Activated CD4-positive, alpha-beta T cell treated with anti-CD3 and anti-CD28 coated beads, Interleukin-2, amount 10 ng/mL, durations not matched to agents 24 days and 14 days (primary cell): ENCODE measurements at regions not wholly inside any gene's neighbourhood (a gene's known extent, or its start where the extent isn't known, plus 50 kb on each side); places are given as distances from the start of the nearest gene placed in this dataset.
"Not testable (repeated sequence)": the region's sequence is repeated elsewhere in the genome, so short reads cannot be mapped to it uniquely, and the experiment has no call there.

Experiments
- DNase-seq: peaks from one replicate; pipeline ENCODE4 v3.0.0; 2022
- H3K27ac Mint-ChIP-seq: one replicate; pipeline ENCODE4 v1.8.0; 2022; ENCODE audit warnings: mild to moderate bottlenecking, mixed read lengths
- H3K27me3 Mint-ChIP-seq: one replicate; pipeline ENCODE4 v1.8.0; 2022; ENCODE audit warnings: mixed read lengths
- H3K36me3 Mint-ChIP-seq: one replicate; pipeline ENCODE4 v1.8.0; 2022; ENCODE audit warnings: low read depth, mild to moderate bottlenecking, mixed read lengths
- H3K4me1 Mint-ChIP-seq: one replicate; pipeline ENCODE4 v1.8.0; 2021; ENCODE audit warnings: mixed read lengths
- H3K4me3 Mint-ChIP-seq: one replicate; pipeline ENCODE4 v1.8.0; 2022; ENCODE audit warnings: mild to moderate bottlenecking, moderate library complexity, mixed read lengths
- H3K9me3 Mint-ChIP-seq: one replicate; pipeline ENCODE4 v1.8.0; 2021; ENCODE audit warnings: mixed read lengths
- intact Hi-C: fragments of 100-400 bp; cut with micrococcal nuclease; formaldehyde crosslinking; loops from one replicate; pipeline ENCODE4 v1.15.1; 2023

DNA sequence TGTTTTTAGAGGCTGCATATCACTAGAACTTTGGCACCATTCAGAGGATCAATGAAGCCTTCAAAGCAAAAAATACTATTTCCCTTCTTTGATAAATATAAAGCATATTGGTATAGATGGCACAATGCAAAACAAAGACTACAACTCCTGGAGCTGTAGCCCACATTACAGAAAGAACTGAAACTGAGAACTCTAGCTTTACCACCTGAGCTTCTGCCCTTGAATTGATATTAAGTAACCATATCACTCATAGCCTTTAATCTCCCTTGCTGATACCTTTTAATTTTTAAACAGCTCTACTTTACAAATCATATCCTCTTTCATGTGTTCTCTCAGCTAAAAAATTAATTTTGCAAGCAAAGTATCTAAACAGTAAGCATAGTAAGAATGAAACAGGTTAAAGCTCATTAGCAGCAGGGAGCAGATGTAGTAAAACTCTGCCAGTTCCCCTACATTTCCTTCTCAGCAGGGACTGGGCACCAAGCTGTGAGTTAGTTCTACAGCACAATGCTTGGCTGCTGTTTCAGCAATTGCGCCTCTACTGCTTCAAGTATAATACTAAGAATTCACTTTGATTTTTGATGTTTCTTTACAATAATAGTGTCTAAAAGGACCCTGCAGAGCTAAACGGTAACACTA, 97.9 kb upstream of the NANOGP8 start:
- DNase-seq = no peak
- Mint-ChIP-seq H3K27ac (no peak overlapping the region), H3K4me3 (no peak overlapping the region), H3K9me3 (no peaks in the 10 kb centered on the region), H3K4me1 (peaks cover 2% of the 10 kb centered on the region), H3K27me3 (no peaks in the 10 kb centered on the region), H3K36me3 (no peaks in the 10 kb centered on the region)
- intact Hi-C loops = no loop called here

DNA sequence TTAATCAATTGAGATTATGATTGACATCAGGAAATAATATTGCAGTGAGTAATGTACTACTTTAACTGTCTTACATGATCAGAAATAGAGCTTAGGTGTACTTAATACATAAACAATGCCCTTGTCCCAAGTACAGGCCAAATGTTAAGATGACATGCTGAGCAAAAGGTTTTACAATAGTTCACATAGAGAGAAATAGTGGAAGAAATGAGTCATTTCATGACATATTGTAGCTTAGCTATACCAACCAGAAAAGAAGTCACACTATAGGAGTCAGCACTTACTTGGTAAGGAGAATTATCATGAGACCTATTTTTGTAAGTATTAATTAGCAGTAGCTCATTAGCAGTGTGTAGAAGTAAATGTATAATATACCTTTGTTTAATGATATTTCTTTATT, 96.4 kb upstream of the NANOGP8 start:
- Mint-ChIP-seq H3K9me3 (no peaks in the 10 kb centered on the region), H3K4me3 (no peak overlapping the region), H3K4me1 (peaks cover 2% of the 10 kb centered on the region), H3K36me3 (no peaks in the 10 kb centered on the region), H3K27me3 (no peaks in the 10 kb centered on the region), H3K27ac (no peak overlapping the region)
- no peak for DNase-seq
- intact Hi-C loops = no loop called here

DNA sequence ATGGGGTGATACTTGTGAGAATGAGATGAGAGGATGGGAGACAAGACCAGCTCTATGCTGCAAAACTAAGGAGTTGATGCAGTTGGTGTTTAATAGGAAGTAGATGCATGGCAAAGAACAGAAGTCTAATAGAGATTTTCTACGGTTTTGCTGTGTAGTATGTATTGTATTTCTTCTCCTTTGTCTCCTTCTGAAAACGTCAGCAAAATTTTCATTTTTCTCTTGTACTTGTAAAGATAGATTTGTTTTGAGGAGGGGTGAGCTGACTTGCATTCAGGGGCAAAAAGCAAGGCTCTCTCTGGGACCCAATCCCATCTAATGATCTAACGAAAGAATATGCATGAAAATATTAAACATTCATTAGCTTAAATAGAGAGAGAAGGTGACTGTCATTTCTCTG, 94.6 kb upstream of the NANOGP8 start:
- no peak overlapping the region for H3K4me3 Mint-ChIP-seq
- no peaks in the 10 kb centered on the region for H3K36me3 Mint-ChIP-seq
- DNase-seq = no peak
- peaks cover 2% of the 10 kb centered on the region for H3K4me1 Mint-ChIP-seq
- intact Hi-C loops = no loop called here
- H3K9me3 Mint-ChIP-seq = no peaks in the 10 kb centered on the region
- no peaks in the 10 kb centered on the region for H3K27me3 Mint-ChIP-seq
- no peak overlapping the region for H3K27ac Mint-ChIP-seq

GRCh38 chr15:35178186-35178585, 93.1 kb upstream of the NANOGP8 start:
- DNase-seq, intact Hi-C loops, H3K9me3 Mint-ChIP-seq, H3K36me3 Mint-ChIP-seq, H3K27ac Mint-ChIP-seq, H3K27me3 Mint-ChIP-seq, H3K4me1 Mint-ChIP-seq, H3K4me3 Mint-ChIP-seq: not testable (repeated sequence)

- intact Hi-C loops = no loop called here
- no peak for DNase-seq
- Mint-ChIP-seq H3K27ac (no peak overlapping the region), H3K4me1 (no peaks in the 10 kb centered on the region), H3K27me3 (no peaks in the 10 kb centered on the region), H3K36me3 (no peaks in the 10 kb centered on the region), H3K9me3 (no peaks in the 10 kb centered on the region), H3K4me3 (no peak overlapping the region)
These were observed 89.9 kb upstream of the NANOGP8 start for GRCh38 chr15:35174948-35175347.

GRCh38 chr15:35173444-35174118, 88.5 kb upstream of the NANOGP8 start:
- no peak for DNase-seq
- Mint-ChIP-seq H3K9me3 (no peaks in the 10 kb centered on the region), H3K4me3 (no peak overlapping the region), H3K4me1 (no peaks in the 10 kb centered on the region), H3K27me3 (no peaks in the 10 kb centered on the region), H3K36me3 (no peaks in the 10 kb centered on the region), H3K27ac (no peak overlapping the region)
- intact Hi-C loops = no loop called here

DNA sequence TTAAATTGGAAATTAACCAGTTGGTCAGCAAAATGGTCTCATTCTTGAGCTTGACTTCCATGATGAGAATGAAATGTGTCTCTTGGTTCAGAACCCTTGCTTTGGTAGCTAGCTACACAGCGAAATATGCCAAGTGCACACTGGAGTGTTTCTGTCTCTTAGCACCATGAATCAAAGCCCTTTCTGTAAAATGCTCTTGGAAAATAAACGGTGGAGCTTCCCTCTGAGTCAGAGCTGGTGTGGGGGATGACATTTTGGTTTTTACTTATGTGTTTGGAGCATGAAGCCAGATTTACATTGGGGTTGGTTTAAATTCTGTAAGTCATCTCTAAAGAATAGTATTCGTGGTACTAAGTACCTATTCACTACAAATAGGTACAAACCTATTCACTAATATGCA, 85.1 kb upstream of the NANOGP8 start:
- no peaks in the 10 kb centered on the region for H3K9me3 Mint-ChIP-seq
- H3K36me3 Mint-ChIP-seq = no peaks in the 10 kb centered on the region
- no peak for DNase-seq
- no peak overlapping the region for H3K4me3 Mint-ChIP-seq
- no peak overlapping the region for H3K27ac Mint-ChIP-seq
- intact Hi-C loops = no loop called here
- no peaks in the 10 kb centered on the region for H3K27me3 Mint-ChIP-seq
- H3K4me1 Mint-ChIP-seq = no peaks in the 10 kb centered on the region

GRCh38 chr15:35168464-35168863, 83.4 kb upstream of the NANOGP8 start:
- H3K27me3 Mint-ChIP-seq = no peaks in the 10 kb centered on the region
- H3K36me3 Mint-ChIP-seq = no peaks in the 10 kb centered on the region
- DNase-seq = no peak
- H3K4me3 Mint-ChIP-seq = no peak overlapping the region
- intact Hi-C loops = no loop called here
- H3K4me1 Mint-ChIP-seq = no peaks in the 10 kb centered on the region
- no peak overlapping the region for H3K27ac Mint-ChIP-seq
- H3K9me3 Mint-ChIP-seq = no peaks in the 10 kb centered on the region

- H3K4me1 Mint-ChIP-seq = no peaks in the 10 kb centered on the region
- no peaks in the 10 kb centered on the region for H3K27me3 Mint-ChIP-seq
- intact Hi-C loops = no loop called here
- H3K4me3 Mint-ChIP-seq = no peak overlapping the region
- H3K36me3 Mint-ChIP-seq = no peaks in the 10 kb centered on the region
- no peak overlapping the region for H3K27ac Mint-ChIP-seq
- DNase-seq = no peak
- H3K9me3 Mint-ChIP-seq = no peaks in the 10 kb centered on the region
These were observed 82.6 kb upstream of the NANOGP8 start for GRCh38 chr15:35167675-35168074.

DNA sequence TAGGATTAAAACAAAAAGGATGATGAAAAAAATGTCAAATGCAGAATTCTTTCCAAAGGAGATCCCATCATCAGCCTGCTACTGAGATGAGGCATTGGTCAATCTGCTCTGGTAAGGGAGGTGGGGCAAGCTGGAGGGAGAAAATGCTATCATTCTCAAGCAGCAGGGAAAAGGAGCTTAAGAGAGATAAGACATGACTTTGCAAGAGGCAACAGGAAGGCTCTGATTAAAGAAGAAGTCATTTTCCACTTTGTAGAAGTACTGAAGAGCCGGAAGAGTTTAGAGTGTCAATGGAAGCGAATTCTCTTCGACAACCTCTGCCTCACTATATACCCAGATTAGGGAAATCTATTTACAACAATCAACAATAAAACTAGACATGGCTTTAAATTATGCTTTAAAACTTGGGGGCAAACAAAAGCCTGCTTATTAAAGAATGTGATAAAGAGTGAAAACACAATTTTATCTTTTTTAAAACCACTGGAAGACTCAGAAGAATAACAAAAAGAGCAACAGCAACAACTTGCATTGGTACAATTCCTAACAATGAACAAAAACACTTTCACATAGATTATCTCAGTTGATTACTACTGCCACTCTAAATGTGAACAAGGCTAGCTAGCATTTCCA, 81.8 kb upstream of the NANOGP8 start:
- H3K27ac Mint-ChIP-seq = no peak overlapping the region
- no peaks in the 10 kb centered on the region for H3K36me3 Mint-ChIP-seq
- no peaks in the 10 kb centered on the region for H3K9me3 Mint-ChIP-seq
- DNase-seq = no peak
- H3K27me3 Mint-ChIP-seq = no peaks in the 10 kb centered on the region
- no peaks in the 10 kb centered on the region for H3K4me1 Mint-ChIP-seq
- intact Hi-C loops = no loop called here
- no peak overlapping the region for H3K4me3 Mint-ChIP-seq

- no peaks in the 10 kb centered on the region for H3K36me3 Mint-ChIP-seq
- no peak for DNase-seq
These were observed 76.6 kb upstream of the NANOGP8 start for GRCh38 chr15:35161694-35162093.

GRCh38 chr15:35159170-35159569, 74.1 kb upstream of the NANOGP8 start:
- no peak overlapping the region for H3K4me3 Mint-ChIP-seq
- intact Hi-C loops = no loop called here

More at GRCh38 chr15:35161694-35162093, 76.6 kb upstream of the NANOGP8 start:
- intact Hi-C loops = no loop called here
- no peaks in the 10 kb centered on the region for H3K4me1 Mint-ChIP-seq
- no peaks in the 10 kb centered on the region for H3K27me3 Mint-ChIP-seq
- H3K4me3 Mint-ChIP-seq = no peak overlapping the region
- H3K9me3 Mint-ChIP-seq = no peaks in the 10 kb centered on the region
- H3K27ac Mint-ChIP-seq = no peak overlapping the region

GRCh38 chr15:35151782-35152181, 66.7 kb upstream of the NANOGP8 start:
- Mint-ChIP-seq H3K4me1 (no peaks in the 10 kb centered on the region), H3K9me3 (no peaks in the 10 kb centered on the region), H3K36me3 (no peaks in the 10 kb centered on the region), H3K4me3 (no peak overlapping the region), H3K27me3 (no peaks in the 10 kb centered on the region), H3K27ac (no peak overlapping the region)
- DNase-seq = no peak
- intact Hi-C loops = no loop called here

More at GRCh38 chr15:35159170-35159569, 74.1 kb upstream of the NANOGP8 start:
- Mint-ChIP-seq H3K27ac (no peak overlapping the region), H3K36me3 (no peaks in the 10 kb centered on the region), H3K9me3 (no peaks in the 10 kb centered on the region), H3K4me1 (no peaks in the 10 kb centered on the region), H3K27me3 (no peaks in the 10 kb centered on the region)
- no peak for DNase-seq

GRCh38 chr15:35151381-35151780, 66.3 kb upstream of the NANOGP8 start:
- H3K27me3 Mint-ChIP-seq = no peaks in the 10 kb centered on the region
- no peak for DNase-seq
- no peaks in the 10 kb centered on the region for H3K4me1 Mint-ChIP-seq
- no peaks in the 10 kb centered on the region for H3K36me3 Mint-ChIP-seq
- intact Hi-C loops = no loop called here
- H3K4me3 Mint-ChIP-seq = no peak overlapping the region
- no peak overlapping the region for H3K27ac Mint-ChIP-seq
- no peaks in the 10 kb centered on the region for H3K9me3 Mint-ChIP-seq
